ENCODE measurements at regions not wholly inside any gene's neighbourhood (a gene's known extent, or its start where the extent isn't known, plus 50 kb on each side); places are given as distances from the start of the nearest gene placed in this dataset.

DNA sequence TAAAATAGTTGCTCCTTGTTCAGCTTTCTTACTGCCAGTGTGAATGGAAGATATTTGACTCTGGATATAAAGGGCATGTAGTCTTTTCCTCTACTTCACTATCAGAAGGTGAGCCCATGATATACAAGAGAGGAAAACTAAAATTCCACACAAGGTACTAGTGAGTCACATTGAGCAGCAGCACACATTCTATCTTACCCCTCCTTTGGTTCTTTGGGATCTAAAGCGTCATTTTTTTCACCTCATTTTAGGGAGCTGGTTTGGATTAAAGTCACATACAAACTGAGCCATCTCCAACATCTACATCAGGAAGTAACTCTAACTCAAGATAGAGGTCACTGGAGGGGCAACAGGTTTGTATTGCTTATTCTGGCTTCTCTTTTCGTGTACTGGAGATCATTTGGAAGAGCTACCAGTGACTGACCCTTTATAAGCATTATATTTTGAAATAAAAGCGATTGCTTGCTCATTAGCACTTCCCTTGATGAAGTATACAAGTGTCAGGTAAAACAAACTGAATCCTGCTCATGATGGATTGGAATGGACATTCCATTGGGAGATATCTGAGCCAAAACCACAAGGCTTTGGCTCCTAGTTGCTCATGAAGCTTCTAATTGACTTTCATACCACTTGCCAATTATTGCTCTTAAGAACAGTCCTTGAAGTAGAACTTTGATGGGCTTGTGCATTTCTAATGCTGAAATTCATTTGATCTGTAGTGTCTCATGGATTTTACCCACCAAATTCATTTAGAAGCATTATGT lies 124.1 kb downstream of the SPCS3 start:
- no peak for DNase-seq

DNA sequence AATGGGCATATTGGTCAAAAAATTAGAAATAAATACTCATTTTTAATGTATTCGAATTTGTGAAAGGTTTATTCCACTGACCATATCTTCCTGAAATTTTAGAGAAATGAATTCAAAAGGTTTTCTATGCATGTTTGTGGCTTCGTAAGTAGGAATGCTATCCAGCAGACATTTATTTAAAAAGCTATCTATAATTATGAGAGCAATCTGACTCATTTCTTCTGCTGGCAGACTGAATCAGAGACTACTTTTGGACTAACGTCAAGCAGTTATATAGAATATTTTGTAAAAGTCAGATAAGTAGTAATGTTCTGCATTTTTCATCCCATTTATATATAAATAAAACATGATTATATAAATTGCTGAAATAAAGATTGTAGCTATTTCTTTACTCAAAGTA lies 125.0 kb downstream of the SPCS3 start:
- no peak for DNase-seq

DNA sequence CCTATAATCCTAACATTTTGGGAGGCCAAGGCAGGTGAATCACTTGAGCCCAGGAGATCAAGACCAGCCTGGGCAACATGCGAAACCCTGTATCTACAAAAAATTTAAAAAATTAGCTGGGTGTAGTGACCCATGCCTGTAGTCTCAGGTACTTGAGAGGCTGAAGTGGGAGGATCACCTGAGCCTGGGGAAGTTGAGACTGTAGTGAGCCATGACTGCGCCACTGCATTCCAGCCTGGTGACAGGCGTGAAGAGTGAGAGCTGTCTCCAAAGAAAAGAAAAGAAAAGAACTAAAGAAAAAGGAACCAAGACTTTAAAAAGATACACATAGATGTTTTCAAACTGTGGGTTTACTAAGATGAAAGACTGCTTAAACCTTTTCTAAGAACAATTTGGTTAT lies 129.0 kb downstream of the SPCS3 start:
- no peak for DNase-seq

DNA sequence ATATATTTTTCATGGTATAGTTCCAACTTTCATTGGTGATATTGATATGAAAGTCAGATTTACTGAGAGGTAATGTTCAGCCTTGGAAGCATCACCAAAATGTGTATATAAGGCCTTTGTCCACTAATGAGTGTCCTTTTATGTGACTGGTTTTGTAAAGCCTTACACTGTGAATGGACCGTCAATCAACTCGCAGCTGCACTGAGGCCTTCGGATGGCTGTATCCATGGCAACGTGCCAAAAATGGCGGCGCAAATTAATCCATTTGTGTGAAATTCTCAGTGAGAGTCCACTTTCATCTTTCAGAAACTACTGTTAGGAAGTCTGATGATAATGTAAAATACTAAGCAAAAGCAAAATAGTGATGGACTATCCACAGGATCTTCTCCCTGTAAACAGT lies 131.7 kb downstream of the SPCS3 start:
- no peak for DNase-seq

GRCh38 chr4:176453079-176453478 lies 133.3 kb downstream of the SPCS3 start:
- DNase-seq = no peak

DNA sequence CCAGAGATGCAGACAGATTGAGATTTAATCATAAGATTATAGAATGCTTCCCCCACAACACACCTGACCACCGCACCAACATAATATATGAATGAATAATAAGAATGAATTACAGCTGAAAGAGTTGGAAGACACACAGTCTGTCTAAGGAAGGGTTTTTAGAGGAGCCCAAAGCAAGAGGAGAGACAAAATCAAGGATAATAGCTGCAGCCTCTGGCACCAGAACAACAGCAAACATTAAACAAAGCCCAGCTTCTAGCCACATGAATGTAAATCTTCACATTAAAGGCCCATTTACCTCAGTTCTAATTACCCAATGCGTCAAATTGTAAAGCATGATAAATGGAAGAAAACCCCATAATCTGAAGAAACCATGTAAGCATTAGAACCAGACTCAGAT lies 133.9 kb downstream of the SPCS3 start:
- no peak for DNase-seq

- DNase-seq = no peak
These were observed 145.0 kb downstream of the SPCS3 start for GRCh38 chr4:176464748-176465147.

GRCh38 chr4:176467001-176467400 lies 147.2 kb downstream of the SPCS3 start:
- DNase-seq = no peak

DNA sequence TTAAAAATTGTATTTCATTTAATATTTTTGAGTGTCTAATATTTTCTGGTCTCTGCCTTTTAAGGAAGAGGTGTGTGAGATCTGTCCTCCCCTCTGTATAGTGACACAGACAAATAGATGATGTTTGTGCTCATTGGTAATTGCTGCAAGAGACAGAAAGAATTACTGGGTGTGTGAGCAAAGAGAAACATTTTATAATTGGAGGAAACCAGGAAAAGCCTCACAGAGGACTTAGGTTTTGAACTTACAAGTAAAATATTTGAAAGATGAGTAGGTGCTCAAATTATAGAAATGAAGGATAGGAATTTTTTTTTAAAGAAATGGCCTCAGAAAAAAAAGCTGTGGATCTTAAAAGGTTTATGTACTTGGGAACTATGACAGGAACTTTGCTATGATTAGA lies 149.8 kb downstream of the SPCS3 start:
- no peak for DNase-seq

DNA sequence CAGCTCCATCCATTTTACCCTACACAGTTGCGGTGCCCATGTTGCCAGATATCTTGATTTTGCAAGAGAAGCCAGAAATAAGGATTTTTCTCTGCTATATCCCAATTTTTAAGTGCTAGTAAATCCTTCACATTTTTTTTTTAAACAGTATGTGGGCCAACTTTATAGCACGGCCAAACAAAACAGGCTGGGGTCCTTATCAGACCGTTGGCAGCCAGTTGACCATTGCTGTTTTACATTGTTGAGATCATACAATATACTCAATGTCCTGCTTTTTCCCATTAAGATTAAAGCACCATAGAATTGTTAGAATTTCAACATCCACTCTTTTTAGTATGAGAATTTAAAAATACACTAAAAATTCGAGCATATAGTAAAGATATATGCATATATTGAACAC lies 150.9 kb downstream of the SPCS3 start:
- no peak for DNase-seq

DNA sequence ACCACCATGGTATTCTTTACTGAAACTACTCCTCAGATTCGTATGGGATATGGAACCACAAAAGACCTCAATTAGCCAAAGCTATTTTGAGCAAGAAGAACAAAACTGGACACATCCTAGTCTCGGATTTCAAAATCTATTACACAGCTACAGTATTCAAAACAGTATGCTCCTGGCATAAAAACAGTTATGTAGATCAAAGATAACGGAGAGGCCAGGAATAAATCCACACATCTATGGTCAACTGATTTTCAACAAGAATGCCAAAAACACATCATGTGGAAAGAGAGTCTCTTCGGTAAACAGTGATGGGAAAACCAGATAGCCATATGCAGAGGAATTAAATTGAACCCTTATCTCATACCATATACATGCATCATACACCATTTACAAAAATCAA lies 155.3 kb downstream of the SPCS3 start:
- no peak for DNase-seq

- no peak for DNase-seq
These were observed 158.3 kb downstream of the SPCS3 start for GRCh38 chr4:176478076-176478475.

DNA sequence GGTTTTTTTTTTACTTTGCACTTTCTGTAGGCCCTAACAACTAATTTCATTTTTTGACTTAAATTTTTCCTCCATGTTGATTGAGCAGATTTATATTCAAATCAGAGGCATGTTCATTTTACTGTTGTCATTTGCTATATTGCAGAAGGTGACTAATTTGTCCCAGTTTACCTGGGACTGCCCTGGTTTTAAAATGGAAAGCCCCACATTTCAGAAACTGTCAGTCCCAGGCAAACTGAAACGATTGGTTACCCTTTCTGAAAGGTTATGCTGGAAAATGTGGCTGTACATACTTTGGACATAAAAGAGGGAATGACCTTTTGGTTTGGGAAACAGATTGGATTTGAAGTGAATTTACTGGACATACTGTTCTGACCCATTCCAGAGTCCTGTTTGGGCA lies 160.0 kb downstream of the SPCS3 start:
- no peak for DNase-seq

DNA sequence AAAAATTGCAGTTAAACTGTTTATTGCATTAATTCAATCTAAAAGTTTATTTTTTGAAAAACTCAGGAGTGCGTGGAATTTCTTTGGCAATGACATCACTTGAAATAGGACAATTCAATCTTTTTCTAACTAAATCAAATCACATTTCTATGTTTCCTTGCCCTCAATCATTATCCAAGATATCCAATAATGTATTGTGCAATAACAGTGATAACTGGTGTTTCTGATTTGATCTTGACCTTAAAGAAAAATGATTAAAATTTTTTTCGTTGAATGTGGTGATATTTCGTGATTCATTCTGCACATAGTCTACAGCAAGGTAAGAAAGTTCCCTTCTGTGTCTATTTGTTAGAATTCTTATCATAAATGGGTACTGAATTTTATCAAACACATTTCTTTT lies 163.2 kb downstream of the SPCS3 start:
- no peak for DNase-seq

DNA sequence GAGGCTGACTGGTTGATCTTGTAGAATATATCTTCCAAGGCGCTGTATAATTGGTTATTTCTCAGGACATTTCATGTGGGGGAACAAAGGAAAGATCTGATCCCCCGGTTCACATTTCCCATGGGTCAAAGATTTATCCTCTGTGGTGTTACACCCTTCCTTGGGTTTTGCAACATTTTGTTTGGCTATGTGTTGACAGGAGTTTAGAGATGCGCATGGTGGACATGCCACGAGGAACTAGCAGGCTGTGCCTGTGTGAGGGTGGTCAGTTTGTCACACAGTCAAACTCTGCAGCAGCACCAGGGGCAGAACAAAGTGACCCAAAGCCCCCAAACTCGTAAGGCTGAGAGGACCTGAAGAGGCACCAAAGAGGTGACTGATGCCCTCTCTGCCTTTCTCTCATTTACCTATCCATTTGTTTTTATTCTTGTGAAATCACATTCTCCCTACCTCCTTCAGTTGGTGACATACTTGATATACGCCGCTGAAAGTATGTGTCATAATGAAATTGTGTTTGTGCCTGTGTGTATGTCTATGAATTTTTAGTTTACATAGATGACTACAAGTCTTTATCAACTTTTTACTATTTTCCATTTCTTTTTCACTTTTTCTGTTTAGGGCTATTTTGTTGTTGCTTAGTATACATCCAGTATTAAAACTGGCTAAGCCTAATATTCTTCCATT lies 164.7 kb downstream of the SPCS3 start:
- DNase-seq = no peak

DNA sequence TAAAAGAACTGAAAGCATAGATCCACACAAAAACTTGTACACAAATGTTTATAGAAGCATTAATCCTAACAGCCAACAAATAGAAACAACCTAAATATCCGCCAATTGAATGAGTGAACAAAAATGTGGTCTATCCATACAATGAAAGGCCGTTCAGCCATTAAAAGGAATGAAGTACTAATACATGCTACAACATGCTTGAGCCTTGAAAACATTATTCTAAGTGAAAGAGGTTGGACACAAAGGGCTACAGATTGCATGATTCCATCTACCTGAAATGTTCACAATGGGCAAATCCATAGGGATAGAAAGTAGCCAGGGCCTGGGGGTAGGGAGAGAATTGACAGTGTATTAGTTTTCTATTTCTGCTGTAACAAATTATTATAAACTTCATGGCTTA lies 169.2 kb downstream of the SPCS3 start:
- DNase-seq = no peak

- DNase-seq = no peak
These were observed 173.0 kb downstream of the SPCS3 start for GRCh38 chr4:176492646-176493302.

DNA sequence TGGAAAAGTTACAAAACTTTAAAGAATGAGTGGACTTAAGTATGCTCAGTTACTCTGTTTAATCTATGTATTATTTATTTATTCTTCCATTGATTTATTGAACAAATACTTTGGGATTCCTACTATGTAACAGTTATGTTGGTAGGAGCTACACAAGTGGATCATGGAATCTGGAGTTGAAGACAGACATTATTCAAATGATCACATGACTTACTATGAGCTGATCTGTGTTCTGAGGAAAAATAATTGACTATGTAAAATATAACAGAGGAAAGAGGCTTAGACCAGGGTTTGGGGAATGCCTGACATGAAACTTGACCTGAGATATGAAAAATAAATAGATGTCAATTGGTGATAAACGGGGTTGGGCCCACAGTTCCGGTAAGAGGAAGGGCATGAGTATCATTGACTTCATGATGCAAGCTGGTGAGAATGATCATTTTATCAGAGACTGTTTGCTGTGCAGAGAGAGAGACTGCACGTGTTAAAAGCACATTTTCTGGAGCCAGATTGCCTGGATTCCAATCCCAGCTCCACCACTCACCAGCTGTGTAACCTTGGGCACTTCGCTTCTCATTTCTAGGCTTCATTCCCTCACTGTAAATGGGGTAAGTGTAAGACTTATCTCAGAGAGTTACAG lies 179.0 kb downstream of the SPCS3 start:
- no peak for DNase-seq

- DNase-seq = no peak
These were observed 179.8 kb downstream of the SPCS3 start for GRCh38 chr4:176499518-176499917.

- DNase-seq = no peak
These were observed 181.1 kb downstream of the SPCS3 start for GRCh38 chr4:176500894-176501293.

GRCh38 chr4:176504118-176504517 lies 184.4 kb downstream of the SPCS3 start:
- no peak for DNase-seq

DNA sequence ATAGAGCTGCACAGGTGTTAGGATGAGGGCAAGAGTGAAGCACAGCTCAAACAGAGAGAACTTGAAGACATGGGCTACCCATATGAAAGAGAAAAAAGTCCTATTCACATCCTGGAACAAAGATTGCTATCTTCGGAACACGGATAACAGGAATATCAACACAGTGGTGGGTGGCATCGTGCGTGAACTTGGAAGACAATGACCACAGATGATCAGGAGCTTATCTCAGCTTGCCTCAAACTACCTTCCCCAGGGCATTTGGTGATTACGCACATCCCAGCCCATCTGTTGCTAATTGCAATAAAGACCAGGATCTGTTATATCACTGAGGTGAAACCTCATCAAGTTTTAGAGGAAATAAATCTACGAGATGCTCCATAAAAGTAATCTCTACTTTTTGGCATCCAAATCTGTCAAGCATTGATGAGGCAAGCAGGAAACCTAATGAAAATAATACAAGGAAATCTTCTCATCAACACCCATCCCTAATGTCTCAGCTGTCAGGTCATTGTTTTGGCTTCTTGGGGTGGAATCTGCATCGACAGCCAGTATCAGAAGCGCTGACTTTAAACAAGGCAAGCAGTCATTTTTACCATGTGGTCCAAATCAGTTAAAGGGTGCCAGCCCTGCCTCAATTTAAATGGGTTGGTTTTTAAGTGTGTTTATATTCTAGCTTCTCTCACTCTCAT lies 188.2 kb downstream of the SPCS3 start:
- no peak for DNase-seq

GRCh38 chr4:176508780-176509331 lies 189.1 kb downstream of the SPCS3 start:
- no peak for DNase-seq

Data from stimulated activated CD4-positive, alpha-beta T cell treated with anti-CD3 and anti-CD28 coated beads, Interleukin-1b, Interleukin-23, amount 100 ng/mL, for 48 hours (primary cell).